ENCODE measurements at regions not wholly inside any gene's neighbourhood (a gene's known extent, or its start where the extent isn't known, plus 50 kb on each side); places are given as distances from the start of the nearest gene placed in this dataset.

GRCh38 chr5:152811988-152812387 is 406.9 kb upstream of the NMUR2 start:
- Histone ChIP-seq H3K9me3 (no peaks in the 10 kb centered on the region), H3K4me3 (ENCODE audit: control insufficient read depth in 1 of 2, extremely low read depth in 1 of 2, low read length in 1 of 2) (no peak overlapping the region), H3K36me3 (ENCODE audit: control insufficient read depth in 2 of 2, extremely low read depth in 1 of 2, insufficient read depth in 1 of 2, low read length in 1 of 2) (no peaks in the 10 kb centered on the region), H3K4me1 (ENCODE audit: control insufficient read depth in 1 of 2, extremely low read depth in 1 of 2, insufficient read depth in 2 of 2, low read length in 2 of 2) (no peaks in the 10 kb centered on the region), H3K27me3 (replicated peaks in 1 of 2; ENCODE audit: control insufficient read depth in 2 of 2, extremely low read depth in 1 of 2, insufficient read depth in 2 of 2, low read length in 1 of 2) (no peaks in the 10 kb centered on the region), H3K27ac (ENCODE audit: low read length) (no peak overlapping the region)
- DNase-seq (no peak), ATAC-seq (replicated peaks in 1 of 4) (no peak)
- POLR2A ChIA-PET = no interaction called here
- Mint-ChIP-seq H3K4me1 (no peaks in the 10 kb centered on the region), H3K4me3 (no peak overlapping the region), H3K9me3 (peaks cover 7 to 8% (median 7%) of the 10 kb centered on the region in 3 donors), H3K27ac (no peak overlapping the region), H3K36me3 (no peaks in the 10 kb centered on the region), H3K27me3 (no peaks in the 10 kb centered on the region)
- no CpG with 5 or more reads among the region's 5 CpGs for WGBS (ENCODE audit: insufficient coverage)
- CTCF ChIA-PET = no interaction called here

DNA sequence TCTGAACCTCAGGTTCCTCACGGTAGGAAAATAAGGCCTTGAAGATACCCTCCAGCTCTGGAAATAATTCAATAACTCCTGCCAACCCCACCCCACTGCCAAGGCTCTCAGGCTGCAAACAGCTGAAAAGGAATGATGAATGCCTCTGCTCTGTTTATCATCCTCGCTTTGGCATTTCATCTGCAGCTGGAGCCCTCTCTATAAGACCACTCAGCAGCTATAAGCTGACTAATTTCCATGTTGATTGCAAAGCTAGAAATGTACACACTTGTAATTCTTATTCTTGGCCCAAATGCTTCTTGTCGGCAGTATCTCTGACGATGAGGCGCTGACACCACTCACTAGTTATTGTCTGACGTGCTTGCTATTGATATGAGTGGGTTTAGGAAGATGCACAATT is 408.4 kb upstream of the NMUR2 start:
- ChIA-PET POLR2A (no interaction called here), CTCF (no interaction called here)
- no peaks in the 10 kb centered on the region for H3K36me3 Mint-ChIP-seq
- no peak overlapping the region for H3K4me3 Mint-ChIP-seq
- H3K27me3 Mint-ChIP-seq = no peaks in the 10 kb centered on the region
- no peaks in the 10 kb centered on the region for H3K9me3 ChIP-seq
- no peaks in the 10 kb centered on the region for H3K36me3 ChIP-seq (ENCODE audit: control insufficient read depth in 2 of 2, extremely low read depth in 1 of 2, insufficient read depth in 1 of 2, low read length in 1 of 2)
- WGBS (ENCODE audit: insufficient coverage) = 69% methylated on average over 2 of the region's 6 CpGs
- H3K4me1 Mint-ChIP-seq = no peaks in the 10 kb centered on the region
- H3K27ac Mint-ChIP-seq = no peak overlapping the region
- peaks cover 7 to 8% (median 7%) of the 10 kb centered on the region in 3 donors for H3K9me3 Mint-ChIP-seq
- H3K27me3 ChIP-seq (replicated peaks in 1 of 2; ENCODE audit: control insufficient read depth in 2 of 2, extremely low read depth in 1 of 2, insufficient read depth in 2 of 2, low read length in 1 of 2) = no peaks in the 10 kb centered on the region
- ATAC-seq (replicated peaks in 1 of 4) = no peak
- H3K4me1 ChIP-seq (ENCODE audit: control insufficient read depth in 1 of 2, extremely low read depth in 1 of 2, insufficient read depth in 2 of 2, low read length in 2 of 2) = no peaks in the 10 kb centered on the region
- no peak overlapping the region for H3K4me3 ChIP-seq (ENCODE audit: control insufficient read depth in 1 of 2, extremely low read depth in 1 of 2, low read length in 1 of 2)
- no peak for DNase-seq
- no peak overlapping the region for H3K27ac ChIP-seq (ENCODE audit: low read length)

GRCh38 chr5:152819891-152820290 is 414.8 kb upstream of the NMUR2 start:
- Mint-ChIP-seq H3K27ac (no peak overlapping the region), H3K4me1 (no peaks in the 10 kb centered on the region), H3K9me3 (peaks cover 0 to 3% (median 3%) of the 10 kb centered on the region in 3 donors), H3K27me3 (no peaks in the 10 kb centered on the region), H3K4me3 (no peak overlapping the region), H3K36me3 (no peaks in the 10 kb centered on the region)
- DNase-seq = no peak
- CTCF ChIA-PET = no interaction called here
- POLR2A ChIA-PET = no interaction called here
- H3K27ac ChIP-seq (ENCODE audit: low read length) = no peak overlapping the region
- H3K36me3 ChIP-seq (ENCODE audit: control insufficient read depth in 2 of 2, extremely low read depth in 1 of 2, insufficient read depth in 1 of 2, low read length in 1 of 2) = no peaks in the 10 kb centered on the region
- no peak for ATAC-seq (replicated peaks in 1 of 4)
- no peaks in the 10 kb centered on the region for H3K4me1 ChIP-seq (ENCODE audit: control insufficient read depth in 1 of 2, extremely low read depth in 1 of 2, insufficient read depth in 2 of 2, low read length in 2 of 2)
- no peaks in the 10 kb centered on the region for H3K27me3 ChIP-seq (replicated peaks in 1 of 2; ENCODE audit: control insufficient read depth in 2 of 2, extremely low read depth in 1 of 2, insufficient read depth in 2 of 2, low read length in 1 of 2)
- H3K4me3 ChIP-seq (ENCODE audit: control insufficient read depth in 1 of 2, extremely low read depth in 1 of 2, low read length in 1 of 2) = no peak overlapping the region
- no peaks in the 10 kb centered on the region for H3K9me3 ChIP-seq

DNA sequence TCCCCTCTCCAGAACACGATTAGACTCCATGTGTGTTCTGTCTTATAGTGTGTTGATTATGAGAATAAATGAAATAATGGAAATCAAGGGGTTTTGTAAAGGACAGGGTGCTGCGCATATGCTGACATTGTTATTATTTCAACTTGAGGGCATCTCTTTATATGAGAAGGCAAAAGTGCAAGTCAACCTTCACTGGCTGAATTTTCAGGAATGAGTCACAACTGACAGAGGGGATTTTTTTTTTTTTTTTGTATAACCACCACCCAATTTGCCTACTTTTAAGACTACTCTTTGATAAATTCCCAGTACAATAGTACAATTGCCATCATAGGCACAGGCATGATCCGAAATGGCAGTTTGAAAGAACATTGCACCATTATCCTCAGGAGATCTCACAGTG is 419.2 kb upstream of the NMUR2 start:
- Mint-ChIP-seq H3K27me3 (no peaks in the 10 kb centered on the region), H3K36me3 (no peaks in the 10 kb centered on the region), H3K4me3 (no peak overlapping the region), H3K27ac (no peak overlapping the region), H3K9me3 (peaks cover 7 to 12% (median 9%) of the 10 kb centered on the region in 3 donors), H3K4me1 (no peaks in the 10 kb centered on the region)
- DNase-seq (no peak), ATAC-seq (replicated peaks in 1 of 4) (no peak)
- no peaks in the 10 kb centered on the region for H3K9me3 ChIP-seq
- H3K27me3 ChIP-seq (replicated peaks in 1 of 2; ENCODE audit: control insufficient read depth in 2 of 2, extremely low read depth in 1 of 2, insufficient read depth in 2 of 2, low read length in 1 of 2) = no peaks in the 10 kb centered on the region
- POLR2A ChIA-PET = no interaction called here
- no CpG with 5 or more reads among the region's 3 CpGs for WGBS (ENCODE audit: insufficient coverage)
- CTCF ChIA-PET = no interaction called here
- no peaks in the 10 kb centered on the region for H3K36me3 ChIP-seq (ENCODE audit: control insufficient read depth in 2 of 2, extremely low read depth in 1 of 2, insufficient read depth in 1 of 2, low read length in 1 of 2)
- no peaks in the 10 kb centered on the region for H3K4me1 ChIP-seq (ENCODE audit: control insufficient read depth in 1 of 2, extremely low read depth in 1 of 2, insufficient read depth in 2 of 2, low read length in 2 of 2)
- H3K27ac ChIP-seq (ENCODE audit: low read length) = no peak overlapping the region
- H3K4me3 ChIP-seq (ENCODE audit: control insufficient read depth in 1 of 2, extremely low read depth in 1 of 2, low read length in 1 of 2) = no peak overlapping the region

- H3K27ac Mint-ChIP-seq = no peak overlapping the region
- no peak overlapping the region for H3K4me3 ChIP-seq (ENCODE audit: control insufficient read depth in 1 of 2, extremely low read depth in 1 of 2, low read length in 1 of 2)
- no peak overlapping the region for H3K4me3 Mint-ChIP-seq
- ChIA-PET CTCF (no interaction called here), POLR2A (no interaction called here)
- no peaks in the 10 kb centered on the region for H3K27me3 Mint-ChIP-seq
- no peak for ATAC-seq (replicated peaks in 1 of 4)
- no peaks in the 10 kb centered on the region for H3K27me3 ChIP-seq (replicated peaks in 1 of 2; ENCODE audit: control insufficient read depth in 2 of 2, extremely low read depth in 1 of 2, insufficient read depth in 2 of 2, low read length in 1 of 2)
- H3K4me1 ChIP-seq (ENCODE audit: control insufficient read depth in 1 of 2, extremely low read depth in 1 of 2, insufficient read depth in 2 of 2, low read length in 2 of 2) = no peaks in the 10 kb centered on the region
- no peaks in the 10 kb centered on the region for H3K9me3 ChIP-seq
- no peaks in the 10 kb centered on the region for H3K36me3 Mint-ChIP-seq
- 70% methylated on average over 2 of the region's 7 CpGs for WGBS (ENCODE audit: insufficient coverage)
- no peaks in the 10 kb centered on the region for H3K4me1 Mint-ChIP-seq
- H3K27ac ChIP-seq (ENCODE audit: low read length) = no peak overlapping the region
- H3K36me3 ChIP-seq (ENCODE audit: control insufficient read depth in 2 of 2, extremely low read depth in 1 of 2, insufficient read depth in 1 of 2, low read length in 1 of 2) = no peaks in the 10 kb centered on the region
- peaks cover 0 to 10% (median 9%) of the 10 kb centered on the region in 3 donors for H3K9me3 Mint-ChIP-seq
- DNase-seq = no peak
Observed at GRCh38 chr5:152838241-152838786, 433.2 kb upstream of the NMUR2 start.

DNA sequence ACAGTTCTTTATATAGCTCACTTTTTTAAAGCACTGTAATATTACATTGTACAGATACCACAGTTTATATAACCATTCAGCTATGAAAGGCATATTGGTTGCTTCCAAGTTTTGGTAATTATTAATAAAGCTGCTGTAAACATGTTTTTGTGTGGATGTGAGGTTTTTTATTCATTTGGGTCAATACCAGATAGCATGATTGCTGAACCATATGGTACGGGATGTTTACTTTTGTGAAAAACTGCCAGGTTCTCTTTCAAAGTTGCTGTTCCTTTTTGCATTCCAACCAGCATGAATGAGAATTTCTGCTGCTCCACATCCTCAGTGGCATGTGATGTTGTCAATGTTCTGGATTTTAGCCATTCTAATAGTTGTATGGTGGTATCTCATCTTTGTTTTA is 439.6 kb upstream of the NMUR2 start:
- ATAC-seq (replicated peaks in 1 of 4) (no peak), DNase-seq (no peak)
- Mint-ChIP-seq H3K4me1 (no peaks in the 10 kb centered on the region), H3K27ac (no peak overlapping the region), H3K36me3 (no peaks in the 10 kb centered on the region), H3K27me3 (no peaks in the 10 kb centered on the region), H3K9me3 (peaks cover 0 to 3% (median 0%) of the 10 kb centered on the region in 3 donors), H3K4me3 (no peak overlapping the region)
- ChIA-PET CTCF (no interaction called here), POLR2A (no interaction called here)
- no peaks in the 10 kb centered on the region for H3K36me3 ChIP-seq (ENCODE audit: control insufficient read depth in 2 of 2, extremely low read depth in 1 of 2, insufficient read depth in 1 of 2, low read length in 1 of 2)
- no peak overlapping the region for H3K27ac ChIP-seq (ENCODE audit: low read length)
- H3K4me3 ChIP-seq (ENCODE audit: control insufficient read depth in 1 of 2, extremely low read depth in 1 of 2, low read length in 1 of 2) = no peak overlapping the region
- no peaks in the 10 kb centered on the region for H3K9me3 ChIP-seq
- H3K27me3 ChIP-seq (replicated peaks in 1 of 2; ENCODE audit: control insufficient read depth in 2 of 2, extremely low read depth in 1 of 2, insufficient read depth in 2 of 2, low read length in 1 of 2) = no peaks in the 10 kb centered on the region
- no CpG with 5 or more reads among the region's 1 CpG for WGBS (ENCODE audit: insufficient coverage)
- no peaks in the 10 kb centered on the region for H3K4me1 ChIP-seq (ENCODE audit: control insufficient read depth in 1 of 2, extremely low read depth in 1 of 2, insufficient read depth in 2 of 2, low read length in 2 of 2)

DNA sequence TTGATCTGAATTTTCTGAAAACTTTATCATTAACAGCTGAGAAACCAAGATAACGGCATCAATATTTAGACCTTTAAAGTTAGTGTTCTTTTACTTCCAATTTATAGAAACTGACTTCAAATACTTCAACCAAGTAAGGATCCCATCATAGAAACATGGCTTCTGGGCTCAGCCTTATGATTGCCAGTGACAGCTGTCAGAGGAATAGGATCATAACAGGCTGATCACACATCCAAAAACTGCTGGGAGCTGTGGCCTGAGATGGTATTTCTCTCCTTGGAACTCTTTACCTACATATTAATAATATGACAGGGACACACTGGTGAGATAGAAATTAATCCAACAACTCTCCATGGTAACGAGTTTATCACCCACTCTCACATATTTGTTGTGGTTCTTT is 448.3 kb upstream of the NMUR2 start:
- Mint-ChIP-seq H3K9me3 (no peaks in the 10 kb centered on the region), H3K27me3 (no peaks in the 10 kb centered on the region), H3K36me3 (no peaks in the 10 kb centered on the region), H3K27ac (no peak overlapping the region), H3K4me3 (no peak overlapping the region), H3K4me1 (no peaks in the 10 kb centered on the region)
- ATAC-seq (replicated peaks in 1 of 4) = no peak
- ChIA-PET CTCF (interaction anchor here in 1 of 2 donors (0.5 kb wide), 1 partner anchor 35 kb away, joined by 4 read pairs; no protein-coding TSS in a partner anchor), POLR2A (no interaction called here)
- Histone ChIP-seq H3K4me1 (ENCODE audit: control insufficient read depth in 1 of 2, extremely low read depth in 1 of 2, insufficient read depth in 2 of 2, low read length in 2 of 2) (no peaks in the 10 kb centered on the region), H3K4me3 (ENCODE audit: control insufficient read depth in 1 of 2, extremely low read depth in 1 of 2, low read length in 1 of 2) (no peak overlapping the region), H3K27me3 (replicated peaks in 1 of 2; ENCODE audit: control insufficient read depth in 2 of 2, extremely low read depth in 1 of 2, insufficient read depth in 2 of 2, low read length in 1 of 2) (no peaks in the 10 kb centered on the region), H3K36me3 (ENCODE audit: control insufficient read depth in 2 of 2, extremely low read depth in 1 of 2, insufficient read depth in 1 of 2, low read length in 1 of 2) (no peaks in the 10 kb centered on the region), H3K27ac (ENCODE audit: low read length) (no peak overlapping the region), H3K9me3 (no peaks in the 10 kb centered on the region)
- WGBS (ENCODE audit: insufficient coverage) = no CpG with 5 or more reads among the region's 2 CpGs
- DNase-seq = no peak
